GM21515 (cell line): ENCODE measurements at regions not wholly inside any gene's neighbourhood (a gene's known extent, or its start where the extent isn't known, plus 50 kb on each side); places are given as distances from the start of the nearest gene placed in this dataset.
"Not testable (repeated sequence)": the region's sequence is repeated elsewhere in the genome, so short reads cannot be mapped to it uniquely, and the experiment has no call there.

Experiments used
- ATAC-seq: cut with Tn5 transposase; IDR thresholded peaks from one replicate; pipeline ENCODE4 v1.9.1; 2021; ENCODE audit not compliant: unreplicated experiment

DNA sequence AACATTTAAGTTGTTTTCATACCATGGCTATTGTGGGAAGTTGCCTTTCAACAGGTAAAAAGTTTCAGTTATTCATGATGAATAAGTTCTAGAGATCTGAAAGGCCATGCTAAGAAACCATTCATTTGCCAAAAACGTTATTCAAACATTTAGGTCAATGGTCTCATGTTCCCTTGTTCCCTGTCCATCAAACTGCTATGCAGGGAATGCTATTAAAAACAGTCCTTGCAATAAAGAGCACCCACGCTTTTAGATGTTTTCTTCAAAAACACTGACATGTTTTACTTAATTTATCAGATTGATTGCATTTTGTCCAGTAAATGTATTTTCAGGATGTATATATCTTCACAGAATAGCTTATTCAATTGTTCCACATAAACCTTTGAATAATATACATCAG lies 573.2 kb upstream of the PCDH20 start:
- no peak for ATAC-seq

DNA sequence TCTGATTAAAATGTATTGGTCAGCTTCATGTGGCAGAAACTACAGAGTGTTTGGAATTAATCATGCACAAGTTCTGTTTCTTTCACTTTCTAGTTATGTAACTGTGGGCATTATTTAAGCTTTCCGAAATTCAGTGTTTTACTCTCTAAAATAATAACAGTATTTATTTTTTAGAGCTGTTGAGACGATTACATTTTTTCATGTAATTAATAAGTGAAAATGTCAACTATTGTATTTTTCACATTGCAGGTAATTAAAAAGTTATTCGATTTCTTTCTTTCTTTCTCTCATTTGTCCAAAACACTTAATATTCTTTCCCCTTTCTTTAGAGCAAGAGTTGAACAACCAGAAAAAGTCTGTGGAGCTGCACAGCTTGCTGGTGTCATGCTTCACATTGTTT lies 559.4 kb upstream of the PCDH20 start:
- ATAC-seq, result no peak

DNA sequence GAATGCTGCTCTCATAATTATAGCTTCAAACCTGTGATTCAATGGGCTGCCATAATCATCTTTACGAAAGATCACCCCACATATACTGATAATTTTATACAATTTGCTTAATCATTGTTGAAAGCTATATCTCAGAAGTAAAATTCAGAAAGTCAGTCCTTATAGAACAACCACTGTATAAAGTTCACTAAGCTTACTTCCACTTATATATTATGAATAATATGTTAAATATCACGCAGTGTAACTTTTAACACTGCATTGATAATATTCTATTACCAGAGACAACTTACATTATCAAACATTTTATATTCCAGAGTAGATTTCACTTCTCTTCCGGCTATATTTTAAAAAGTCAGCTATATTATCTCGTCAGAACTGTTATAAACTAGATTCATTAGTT lies 550.1 kb upstream of the PCDH20 start:
- ATAC-seq, result no peak

DNA sequence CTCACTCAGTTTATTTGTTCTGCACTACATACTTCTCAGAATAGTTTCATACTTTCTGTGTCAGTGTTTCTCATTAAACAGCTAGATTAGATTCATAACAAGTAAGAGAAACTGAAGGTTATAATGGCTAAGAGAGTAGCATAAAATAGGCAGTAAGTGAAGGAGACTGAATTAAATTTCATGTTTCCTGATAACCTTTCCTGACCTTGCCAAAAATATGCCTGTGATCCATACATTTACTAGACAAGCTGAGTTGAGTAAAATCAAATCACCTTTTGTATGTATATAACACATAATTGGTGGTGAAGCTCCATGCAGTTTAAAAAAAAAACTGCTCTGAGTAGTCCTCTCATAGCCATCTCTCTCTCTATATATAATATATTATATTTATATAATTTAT lies 545.3 kb upstream of the PCDH20 start:
- ATAC-seq, result no peak

DNA sequence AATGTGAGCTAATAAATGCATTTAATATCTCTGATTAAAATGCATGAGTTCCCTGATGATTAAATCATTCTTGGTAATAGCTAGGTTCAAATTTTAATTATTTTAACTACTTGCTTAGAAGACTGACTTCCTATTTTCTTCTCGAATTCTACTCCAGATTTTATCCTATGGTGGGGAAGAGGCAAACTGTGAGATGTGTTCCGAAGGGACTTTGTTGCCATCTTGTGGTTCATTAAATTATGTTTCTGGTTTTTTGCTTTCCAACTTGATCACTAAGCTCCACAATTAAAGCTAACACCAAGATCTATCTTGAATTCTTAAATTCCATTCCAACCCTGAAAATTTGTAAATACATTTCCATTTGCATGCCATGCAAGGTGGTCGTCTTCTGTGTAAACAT lies 538.4 kb upstream of the PCDH20 start:
- no peak for ATAC-seq

DNA sequence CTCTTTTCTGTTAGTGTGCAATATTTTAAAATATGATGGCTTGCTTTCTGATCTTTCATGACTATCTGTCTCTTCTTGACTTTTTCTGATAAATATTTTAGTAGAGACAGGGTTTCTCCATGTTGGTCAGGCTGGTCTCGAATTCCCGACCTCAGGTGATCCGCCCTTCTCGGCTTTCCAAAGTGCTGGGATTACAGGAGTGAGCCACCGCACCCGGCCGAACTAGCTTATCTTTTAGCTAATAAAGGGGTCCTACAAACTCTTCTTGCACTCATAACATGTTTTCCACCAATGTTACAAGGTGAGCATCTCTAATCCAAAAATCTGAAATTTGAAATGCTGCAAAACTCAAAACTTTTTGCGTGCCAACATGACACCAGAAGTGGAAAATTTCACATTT lies 535.2 kb upstream of the PCDH20 start:
- no peak for ATAC-seq

DNA sequence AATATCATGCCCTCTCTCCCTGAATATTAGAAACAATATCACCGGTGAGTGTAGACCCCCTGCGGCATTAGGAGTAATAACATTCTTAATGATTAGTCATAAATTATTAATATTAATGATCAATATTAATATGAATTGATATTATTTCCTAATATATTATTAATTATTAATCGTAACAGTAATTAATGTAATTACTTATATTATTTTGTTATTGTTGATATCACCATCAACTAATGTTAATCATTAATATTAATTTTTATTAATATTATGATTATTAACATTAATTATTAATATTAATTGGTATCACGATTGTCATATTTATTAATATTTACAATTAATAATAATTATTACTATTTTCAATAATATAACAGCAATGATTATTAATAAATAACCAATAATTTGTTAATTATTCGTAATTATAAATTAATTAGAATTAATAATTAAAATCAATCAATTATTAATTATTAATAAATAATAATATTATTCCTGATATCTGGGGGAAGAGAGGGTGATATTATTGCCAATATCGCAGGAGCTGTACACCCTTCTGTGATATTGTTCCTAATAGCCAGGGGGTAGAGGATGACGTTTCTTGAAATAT lies 528.8 kb upstream of the PCDH20 start:
- ATAC-seq, result no peak

DNA sequence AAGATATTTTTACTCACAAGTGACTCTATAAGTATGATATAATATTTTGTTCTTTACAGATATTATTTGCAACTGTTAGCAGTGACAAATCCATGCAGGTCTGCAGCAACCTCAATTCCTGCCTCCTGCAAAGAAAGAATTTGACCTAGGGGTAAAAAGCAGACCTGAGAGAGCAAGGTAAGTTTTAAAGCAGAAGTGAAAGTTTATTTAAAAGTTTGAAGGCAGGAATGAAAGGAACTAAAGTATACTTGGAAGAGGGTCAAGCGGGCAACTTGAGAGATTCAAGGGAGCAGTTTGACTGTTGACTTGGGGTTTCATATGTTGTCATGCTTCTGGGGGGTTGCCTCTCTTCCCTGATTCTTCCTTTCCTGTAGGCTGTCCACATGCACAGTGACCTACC lies 520.1 kb upstream of the PCDH20 start:
- ATAC-seq, result no peak

DNA sequence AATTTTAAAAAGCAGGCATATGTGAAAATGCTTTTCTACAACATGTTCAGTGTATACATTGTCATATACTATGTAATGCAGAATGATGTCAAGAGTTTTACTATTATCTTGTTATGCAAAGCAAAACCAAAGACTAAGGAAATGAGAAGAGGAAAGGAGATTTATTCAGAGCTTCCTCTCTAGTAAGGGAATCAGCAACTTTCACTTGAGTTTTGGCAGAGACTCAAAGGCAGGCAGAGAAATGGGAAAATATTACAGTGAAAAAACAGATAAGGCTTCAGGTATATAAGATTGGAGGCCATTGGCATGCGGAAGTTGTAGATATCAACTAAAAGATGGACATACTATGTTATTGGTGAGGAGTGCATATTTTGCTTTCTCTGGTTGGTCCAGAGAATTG lies 512.0 kb upstream of the PCDH20 start:
- no peak for ATAC-seq

DNA sequence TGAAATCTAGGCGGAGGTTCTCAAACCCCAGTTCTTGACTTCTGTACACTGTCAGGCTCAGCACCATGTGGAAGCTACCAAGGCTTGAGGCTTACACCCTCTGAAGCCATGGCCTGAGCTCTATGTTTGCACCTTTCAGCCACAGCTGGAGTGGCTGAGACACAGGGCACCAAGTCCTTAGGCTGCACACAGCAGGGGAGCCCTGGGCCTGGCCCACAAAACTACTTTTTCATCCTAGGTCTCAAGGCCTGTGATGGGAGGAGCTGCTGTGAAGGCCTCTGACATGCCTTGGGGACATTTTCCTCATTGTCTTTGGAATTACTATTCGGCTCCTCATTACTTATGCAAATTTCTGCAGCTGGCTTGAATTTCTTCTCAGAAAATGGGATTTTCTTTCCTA lies 503.2 kb upstream of the PCDH20 start:
- no peak for ATAC-seq

DNA sequence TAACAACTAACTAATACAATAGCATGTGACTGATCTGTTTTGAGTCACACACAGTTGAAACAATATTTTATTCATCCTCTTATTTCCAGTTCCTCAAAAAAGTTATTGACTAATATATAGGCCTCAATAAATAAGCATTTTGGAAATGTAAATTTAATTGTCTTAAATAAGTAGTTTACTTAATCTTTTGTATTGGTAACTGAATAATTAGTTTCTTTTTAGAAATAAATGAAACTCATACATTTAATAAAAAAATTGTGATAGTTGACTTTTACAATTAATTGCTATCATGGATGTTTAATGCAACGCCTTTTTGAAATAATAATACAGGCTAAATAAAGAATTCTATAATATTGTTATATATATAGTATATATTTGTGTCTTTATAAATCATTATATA lies 500.8 kb upstream of the PCDH20 start:
- no peak for ATAC-seq

DNA sequence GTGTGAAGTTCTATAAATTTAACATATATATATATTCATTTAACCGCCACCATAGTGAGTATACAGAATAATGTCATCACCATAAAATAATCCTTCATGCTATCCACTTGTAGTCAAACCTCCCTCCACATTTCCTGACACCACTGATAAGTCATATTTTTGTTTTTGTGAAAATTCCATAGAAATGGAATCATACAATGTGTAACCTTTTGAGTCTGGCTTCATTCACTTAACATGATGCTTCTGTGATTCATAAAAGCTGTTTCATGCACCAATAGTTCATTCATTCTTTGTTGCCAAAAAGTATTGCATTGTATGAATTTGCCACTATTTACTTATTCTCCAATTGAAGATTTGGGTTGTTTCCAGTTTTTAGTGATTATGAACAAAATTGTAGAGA lies 497.5 kb upstream of the PCDH20 start:
- ATAC-seq, result no peak

DNA sequence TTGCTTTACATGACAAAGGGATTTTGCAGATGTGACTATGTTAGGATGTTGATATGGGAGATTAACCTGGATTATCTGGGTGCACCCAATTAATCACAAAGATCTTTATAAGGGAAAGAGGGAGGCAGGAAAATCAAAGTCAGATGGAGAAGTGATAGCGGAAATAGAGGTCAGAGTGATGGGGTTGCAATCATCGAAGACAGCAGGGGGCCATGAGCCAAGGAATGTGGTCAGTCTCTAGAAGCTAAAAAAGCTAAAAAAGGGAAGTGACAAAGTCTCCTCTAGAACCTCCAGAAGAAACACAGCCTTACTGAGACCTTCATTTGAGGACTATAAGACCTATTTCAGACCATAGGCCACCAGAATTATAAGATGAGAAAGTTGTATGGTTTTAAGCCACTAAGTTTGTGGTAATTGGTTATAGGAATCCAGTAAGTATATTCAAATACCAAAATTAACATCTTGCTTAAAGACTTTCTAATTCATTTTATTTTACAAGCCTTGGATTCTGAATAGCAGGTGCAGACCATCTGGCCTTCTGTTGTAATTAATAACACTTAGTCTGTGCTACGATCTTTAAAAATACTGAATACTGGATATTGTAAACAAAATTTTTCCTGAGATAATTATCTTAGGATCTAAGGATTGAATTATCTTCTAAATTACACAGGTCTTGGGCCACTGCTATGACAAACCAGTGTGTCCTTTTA lies 493.4 kb upstream of the PCDH20 start:
- ATAC-seq, result no peak

DNA sequence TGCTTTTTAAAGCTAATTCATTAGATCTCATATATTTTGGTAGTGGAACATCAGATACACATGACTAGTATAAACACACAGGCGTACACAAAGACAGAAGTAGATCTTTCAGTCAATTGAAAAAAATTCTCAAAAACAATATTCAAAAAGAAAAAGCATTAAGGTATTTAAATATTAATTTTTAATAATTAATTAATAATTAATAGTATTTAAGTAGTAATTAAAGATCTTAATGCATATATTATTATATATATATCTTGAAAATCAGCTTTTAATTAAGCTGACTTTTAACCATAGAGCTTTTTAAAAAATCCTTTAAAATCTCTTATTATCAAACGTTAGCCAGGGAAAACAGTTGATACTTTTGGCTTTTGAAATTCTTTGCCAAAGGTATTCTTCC lies 489.4 kb upstream of the PCDH20 start:
- no peak for ATAC-seq

DNA sequence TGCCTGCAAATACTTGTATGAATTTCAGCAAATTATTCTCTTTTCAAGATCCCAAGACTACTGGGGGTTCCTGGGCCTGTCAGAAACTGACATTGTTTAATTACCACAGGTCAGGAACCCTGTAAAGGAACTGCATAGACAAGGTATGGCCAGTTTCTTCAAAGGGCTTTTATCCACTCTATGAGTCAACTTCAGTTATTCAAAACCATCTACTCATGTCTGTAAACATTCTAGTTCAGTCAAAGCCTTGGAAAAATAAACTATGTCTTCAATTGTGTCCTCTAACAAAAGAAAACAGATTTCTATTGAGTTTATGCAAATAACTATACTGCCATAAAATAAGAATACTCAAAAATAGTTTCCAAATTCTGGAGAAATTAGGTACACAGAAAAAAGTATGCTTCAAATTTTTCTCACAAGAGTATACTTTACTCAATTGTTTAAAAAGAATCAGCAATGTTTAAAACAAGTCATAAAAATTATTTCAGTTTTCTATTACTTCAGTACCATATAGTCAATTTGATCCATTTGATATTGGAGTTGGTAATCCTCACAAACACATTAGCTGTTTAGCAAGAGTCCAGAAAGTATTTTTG lies 486.4 kb upstream of the PCDH20 start:
- ATAC-seq, result no peak

DNA sequence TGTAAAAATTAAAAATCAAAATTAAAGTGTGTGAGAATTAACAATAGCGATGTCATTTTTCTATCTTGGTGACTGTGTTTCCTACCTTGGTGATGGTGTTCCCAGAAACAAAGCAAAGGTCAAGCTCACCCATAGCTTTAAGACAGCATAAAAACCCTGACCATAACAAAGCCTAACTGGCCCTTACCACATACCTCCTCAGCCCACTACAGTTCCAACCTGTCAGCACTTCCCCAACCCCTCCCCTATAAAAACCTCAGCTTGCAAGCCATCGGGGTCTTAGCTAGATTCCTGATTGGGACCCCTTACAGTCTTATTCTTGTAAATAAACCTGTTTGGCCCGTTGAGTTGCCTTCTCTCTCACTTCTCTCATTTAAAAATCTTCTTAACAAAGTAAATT lies 484.4 kb upstream of the PCDH20 start:
- no peak for ATAC-seq

DNA sequence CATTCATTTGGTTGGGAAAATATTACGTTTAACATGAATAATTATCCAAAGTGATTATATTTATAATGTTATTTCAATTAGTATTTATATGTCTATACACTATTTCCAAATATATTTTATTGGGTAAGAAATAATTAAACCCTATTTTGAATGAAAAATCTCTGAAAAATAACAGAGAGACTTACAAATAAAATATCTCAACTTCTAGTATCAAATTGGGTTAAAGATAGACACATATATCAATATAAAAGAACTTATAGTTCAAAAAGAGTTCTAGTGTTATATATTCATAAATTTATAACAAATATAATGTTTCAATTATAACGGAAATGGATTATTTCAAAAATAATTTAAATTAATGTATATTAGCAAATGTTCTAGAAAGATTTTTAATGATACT lies 482.6 kb upstream of the PCDH20 start:
- no peak for ATAC-seq

DNA sequence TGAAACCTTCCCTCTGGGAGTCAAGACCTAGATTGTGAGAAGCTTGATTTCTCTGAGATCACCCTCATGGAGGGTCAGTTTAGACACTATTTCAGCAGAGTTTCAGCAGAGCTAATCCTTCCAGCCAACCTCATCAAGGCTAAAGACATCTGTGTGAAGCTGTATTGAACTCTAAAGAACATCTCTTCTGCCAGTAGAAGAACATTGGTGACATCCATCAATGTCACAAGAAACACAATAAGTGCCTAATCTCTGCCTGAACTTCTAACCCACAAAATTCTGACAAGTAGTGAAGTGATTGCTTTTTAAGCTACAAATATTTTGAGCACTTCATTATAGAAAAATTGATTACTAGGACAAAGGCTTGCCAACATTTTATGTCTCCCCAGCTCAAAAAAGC lies 475.8 kb upstream of the PCDH20 start:
- no peak for ATAC-seq

DNA sequence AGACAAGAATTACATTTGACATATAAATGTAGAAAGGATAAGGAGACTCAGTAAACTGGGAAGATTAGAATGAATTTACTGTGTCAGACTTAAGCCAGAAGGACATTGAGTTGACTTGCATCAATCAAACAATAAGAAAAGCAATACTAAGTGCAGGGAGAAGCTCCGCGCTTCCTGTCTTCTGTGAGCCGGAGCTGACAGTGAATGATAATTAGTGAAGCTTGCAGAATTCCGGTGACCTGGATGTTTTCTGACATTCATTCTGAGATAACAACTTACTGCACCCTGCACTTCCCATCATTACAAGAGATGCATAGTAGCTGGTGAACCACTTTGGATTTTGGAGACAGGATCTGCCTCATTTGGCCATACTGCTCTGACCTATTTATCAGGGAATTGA lies 469.2 kb upstream of the PCDH20 start:
- ATAC-seq, result no peak

DNA sequence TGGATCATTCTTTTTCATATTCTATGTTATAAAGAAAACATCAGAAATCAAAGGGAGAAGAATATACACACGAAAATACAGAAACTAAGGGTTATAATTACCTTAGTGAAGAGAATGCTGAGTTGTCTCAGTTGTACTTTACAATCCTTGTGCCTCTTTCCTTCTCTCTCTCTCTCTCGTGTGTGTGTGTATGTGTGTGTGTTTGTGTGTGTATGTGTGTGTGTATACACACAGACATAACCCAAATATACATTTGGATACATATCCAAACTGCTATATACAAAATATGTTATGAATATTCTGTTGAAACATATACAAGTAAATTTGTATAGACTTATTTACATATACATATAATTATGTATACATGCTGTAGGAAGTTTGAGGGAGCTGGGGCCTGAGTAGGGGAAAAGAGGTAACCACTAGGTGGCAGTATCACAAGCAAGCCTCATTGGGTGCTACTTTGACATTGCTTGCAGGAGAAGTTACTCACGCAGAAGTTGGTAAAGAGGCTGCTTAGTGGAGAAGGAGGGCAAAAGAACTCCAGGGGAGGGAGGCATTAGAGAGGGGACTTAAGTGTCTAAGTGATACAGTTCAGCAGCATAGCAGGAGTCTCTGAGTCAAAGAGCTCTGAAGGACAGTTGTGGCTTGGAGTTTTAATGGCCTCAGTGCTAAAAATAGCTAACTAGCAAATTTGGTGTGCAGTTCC lies 465.1 kb upstream of the PCDH20 start:
- ATAC-seq, result no peak

DNA sequence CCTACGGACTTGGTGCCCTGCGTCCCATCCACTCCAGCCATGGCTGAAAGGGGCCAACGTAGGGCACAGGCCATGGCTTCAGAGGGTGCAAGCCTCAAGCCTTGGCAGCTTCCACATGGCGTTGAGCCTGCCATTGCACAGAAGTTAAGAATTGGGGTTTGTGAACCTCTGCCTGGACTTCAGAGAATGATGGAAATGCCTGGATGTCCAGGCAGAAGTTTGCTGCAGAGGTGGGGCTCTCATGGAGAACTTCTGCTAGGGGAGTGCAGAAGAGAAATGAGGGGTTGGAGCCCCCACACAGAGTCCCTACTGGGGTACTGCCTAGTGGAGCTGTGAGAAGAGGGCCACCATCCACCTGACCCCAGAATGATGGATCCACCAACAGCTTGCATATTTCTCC lies 462.9 kb upstream of the PCDH20 start:
- ATAC-seq, result not testable (repeated sequence)

DNA sequence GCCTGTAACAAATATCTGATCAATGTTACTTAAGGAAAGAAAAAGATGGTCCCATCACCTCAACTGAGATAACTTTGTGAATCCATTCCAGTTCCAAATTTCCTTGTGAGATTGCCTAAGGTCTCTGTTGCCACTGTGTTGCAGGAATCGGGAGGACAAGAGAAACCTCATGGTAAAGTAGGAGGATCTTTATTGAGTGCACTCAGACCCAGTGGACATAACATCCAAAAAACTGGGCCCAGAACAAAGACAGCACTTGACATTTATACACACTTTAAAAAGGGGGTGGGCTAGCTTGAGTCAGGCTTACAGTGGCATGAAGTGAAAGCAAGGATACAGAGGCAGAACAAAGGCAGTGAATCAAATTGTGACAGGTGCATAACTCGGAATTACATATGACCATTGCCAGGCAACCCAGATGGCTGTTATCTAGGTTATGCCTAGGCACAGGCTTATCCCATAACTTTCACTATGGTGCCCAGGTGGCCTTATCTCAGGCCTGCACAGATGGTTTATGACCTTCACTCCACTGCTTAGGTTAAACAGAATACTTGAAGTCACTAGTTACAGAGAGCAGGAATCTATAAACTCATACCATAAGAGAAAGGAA lies 459.4 kb upstream of the PCDH20 start:
- no peak for ATAC-seq
